ENCODE measurements at regions not wholly inside any gene's neighbourhood (a gene's known extent, or its start where the extent isn't known, plus 50 kb on each side); places are given as distances from the start of the nearest gene placed in this dataset.

GRCh38 chr14:97218274-97218673 is 421.1 kb downstream of the VRK1 start:
- Histone ChIP-seq H3K27me3 (ENCODE audit: control insufficient read depth, insufficient read depth, low read length) (no peaks in the 10 kb centered on the region), H3K36me3 (ENCODE audit: control insufficient read depth, insufficient read depth, low read length) (no peaks in the 10 kb centered on the region), H3K4me3 (ENCODE audit: low read depth, low read length) (no peak overlapping the region)
- ChIA-PET CTCF (interaction anchor here (0.6 kb wide), 1 partner anchor 460 kb away, joined by 3 read pairs; no protein-coding TSS in a partner anchor), POLR2A (no interaction called here)
- TF ChIP-seq CTCF (IDR thresholded peaks at IDR 0.05; ENCODE audit: insufficient read depth, low read depth, low read length), result no peak
- no peak for DNase-seq (ENCODE audit: low read depth)

- no peak overlapping the region for H3K4me3 ChIP-seq (ENCODE audit: low read depth, low read length)
- H3K36me3 ChIP-seq (ENCODE audit: control insufficient read depth, insufficient read depth, low read length), result no peaks in the 10 kb centered on the region
- ChIA-PET CTCF (no interaction called here), POLR2A (no interaction called here)
- no peak for DNase-seq (ENCODE audit: low read depth)
- H3K27me3 ChIP-seq (ENCODE audit: control insufficient read depth, insufficient read depth, low read length), result no peaks in the 10 kb centered on the region
- TF ChIP-seq CTCF (IDR thresholded peaks at IDR 0.05; ENCODE audit: insufficient read depth, low read depth, low read length), result no peak
Measured at GRCh38 chr14:97218691-97219430, 421.7 kb downstream of the VRK1 start.

- DNase-seq (ENCODE audit: low read depth), result no peak
Measured at GRCh38 chr14:97219431-97220017, 422.3 kb downstream of the VRK1 start.

GRCh38 chr14:97221572-97222285 is 424.5 kb downstream of the VRK1 start:
- no peak overlapping the region for H3K4me3 ChIP-seq (ENCODE audit: low read depth, low read length)
- H3K36me3 ChIP-seq (ENCODE audit: control insufficient read depth, insufficient read depth, low read length), result no peaks in the 10 kb centered on the region
- CTCF ChIA-PET, result no interaction called here
- POLR2A ChIA-PET, result no interaction called here
- H3K27me3 ChIP-seq (ENCODE audit: control insufficient read depth, insufficient read depth, low read length), result no peaks in the 10 kb centered on the region
- DNase-seq (ENCODE audit: low read depth), result no peak
- TF ChIP-seq CTCF (IDR thresholded peaks at IDR 0.05; ENCODE audit: insufficient read depth, low read depth, low read length), result no peak

More at GRCh38 chr14:97219431-97220017, 422.3 kb downstream of the VRK1 start:
- POLR2A ChIA-PET, result no interaction called here
- H3K4me3 ChIP-seq (ENCODE audit: low read depth, low read length), result no peak overlapping the region
- CTCF ChIA-PET, result no interaction called here
- no peaks in the 10 kb centered on the region for H3K27me3 ChIP-seq (ENCODE audit: control insufficient read depth, insufficient read depth, low read length)
- no peak for TF ChIP-seq CTCF (IDR thresholded peaks at IDR 0.05; ENCODE audit: insufficient read depth, low read depth, low read length)
- no peaks in the 10 kb centered on the region for H3K36me3 ChIP-seq (ENCODE audit: control insufficient read depth, insufficient read depth, low read length)

- CTCF ChIA-PET, result no interaction called here
- DNase-seq (ENCODE audit: low read depth), result no peak
- no peak for TF ChIP-seq CTCF (IDR thresholded peaks at IDR 0.05; ENCODE audit: insufficient read depth, low read depth, low read length)
- no peaks in the 10 kb centered on the region for H3K36me3 ChIP-seq (ENCODE audit: control insufficient read depth, insufficient read depth, low read length)
- no peaks in the 10 kb centered on the region for H3K27me3 ChIP-seq (ENCODE audit: control insufficient read depth, insufficient read depth, low read length)
- H3K4me3 ChIP-seq (ENCODE audit: low read depth, low read length), result no peak overlapping the region
- POLR2A ChIA-PET, result no interaction called here
Measured at GRCh38 chr14:97224016-97224415, 426.8 kb downstream of the VRK1 start.
